ENCODE measurements at regions not wholly inside any gene's neighbourhood (a gene's known extent, or its start where the extent isn't known, plus 50 kb on each side); places are given as distances from the start of the nearest gene placed in this dataset.
"Not testable (repeated sequence)": the region's sequence is repeated elsewhere in the genome, so short reads cannot be mapped to it uniquely, and the experiment has no call there.

- no peak for DNase-seq (ENCODE audit: low read depth, low spot score)
These were observed 238.3 kb downstream of the COG6 start for GRCh38 chr13:39893808-39894207.

DNA sequence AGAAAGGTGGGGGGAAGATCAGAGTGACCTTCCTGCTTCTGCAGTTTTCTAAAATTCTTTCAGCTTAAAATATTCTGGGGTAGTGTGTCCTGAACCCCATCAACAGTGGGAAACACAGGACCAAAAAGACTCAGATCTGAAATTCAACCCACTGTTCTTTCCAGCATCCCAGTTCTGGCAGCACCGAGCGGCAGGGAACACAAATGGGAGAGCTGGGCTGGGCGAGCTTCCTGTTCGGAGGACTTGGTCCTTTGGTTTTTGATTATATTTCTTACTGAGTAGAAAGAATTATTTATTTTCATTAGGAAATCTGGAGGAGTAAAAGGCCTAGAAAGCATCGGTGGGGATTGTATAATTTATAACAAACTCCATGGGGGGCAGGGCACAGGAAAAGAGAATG is 239.1 kb downstream of the COG6 start:
- no peak for DNase-seq (ENCODE audit: low read depth, low spot score)

- no peak for DNase-seq (ENCODE audit: low read depth, low spot score)
These were observed 239.8 kb downstream of the COG6 start for GRCh38 chr13:39895254-39895653.

DNA sequence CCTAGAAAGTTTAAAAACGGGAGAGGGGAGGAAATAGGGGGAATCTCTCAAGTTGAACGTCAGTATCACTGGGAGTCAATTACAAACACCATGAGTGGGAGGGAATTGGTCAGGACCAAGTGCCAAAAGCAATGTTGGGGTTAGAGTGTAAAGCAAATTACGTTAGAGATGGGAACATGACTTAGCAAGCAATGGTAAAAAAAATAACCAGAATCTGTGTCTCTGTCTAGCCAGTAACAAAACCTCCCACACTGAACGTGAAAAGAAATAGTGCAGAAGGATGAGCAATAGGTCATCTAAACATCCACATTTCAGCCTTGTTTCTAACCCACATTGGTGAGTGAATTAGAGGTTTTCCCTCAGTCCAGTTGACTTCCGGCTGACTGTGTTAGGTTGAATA is 242.2 kb downstream of the COG6 start:
- DNase-seq (ENCODE audit: low read depth, low spot score): no peak

DNA sequence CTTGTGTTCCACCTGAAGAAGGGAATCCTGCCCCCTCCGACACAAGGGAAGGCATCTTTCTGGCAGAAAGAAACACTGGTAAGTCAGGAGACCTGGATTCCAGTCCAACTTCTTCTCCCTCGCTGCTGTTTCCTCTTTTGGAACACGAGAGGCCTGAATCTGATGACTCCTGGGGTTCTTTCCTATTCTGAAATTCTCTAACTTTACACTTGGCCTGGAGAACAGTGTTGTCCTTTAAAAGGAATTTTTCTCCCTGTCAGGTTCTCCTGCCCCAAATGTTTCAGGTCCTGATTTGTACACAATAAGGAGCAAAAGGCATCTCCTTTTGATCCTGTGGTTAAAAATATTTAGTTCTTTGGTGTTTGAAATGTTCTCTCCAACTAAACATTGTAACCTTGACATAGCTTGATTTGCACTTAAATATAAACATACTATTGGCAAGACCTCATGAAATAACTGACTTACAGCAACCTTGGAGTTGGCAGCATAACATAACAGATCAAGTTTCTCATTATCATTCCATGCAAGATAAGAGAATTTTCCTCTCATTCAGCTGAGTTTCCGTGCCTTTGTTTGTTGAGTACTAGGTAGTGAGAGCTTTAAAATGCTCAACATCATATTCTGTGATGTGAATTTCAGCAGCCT is 244.8 kb downstream of the COG6 start:
- no peak for DNase-seq (ENCODE audit: low read depth, low spot score)

GRCh38 chr13:39904959-39905358 is 249.5 kb downstream of the COG6 start:
- no peak for DNase-seq (ENCODE audit: low read depth, low spot score)

DNA sequence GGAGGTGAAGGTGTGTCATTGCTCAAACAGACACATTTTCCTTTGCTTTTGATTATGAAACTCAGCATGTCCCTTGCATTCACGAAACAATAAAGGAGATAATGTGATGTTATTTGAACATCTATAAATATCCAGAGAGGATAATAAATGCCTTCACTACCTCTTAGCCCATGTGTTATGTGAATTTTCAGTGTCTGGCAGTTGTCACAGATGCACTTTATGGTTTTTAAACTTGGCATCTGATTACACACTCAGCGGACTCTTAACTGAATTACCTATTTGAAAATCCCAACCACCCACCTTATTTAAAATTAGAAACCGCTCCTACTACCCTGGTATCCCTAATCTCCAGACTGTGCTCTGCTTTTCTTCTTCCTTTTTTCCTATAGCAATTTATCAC is 254.2 kb downstream of the COG6 start:
- no peak for DNase-seq (ENCODE audit: low read depth, low spot score)

DNA sequence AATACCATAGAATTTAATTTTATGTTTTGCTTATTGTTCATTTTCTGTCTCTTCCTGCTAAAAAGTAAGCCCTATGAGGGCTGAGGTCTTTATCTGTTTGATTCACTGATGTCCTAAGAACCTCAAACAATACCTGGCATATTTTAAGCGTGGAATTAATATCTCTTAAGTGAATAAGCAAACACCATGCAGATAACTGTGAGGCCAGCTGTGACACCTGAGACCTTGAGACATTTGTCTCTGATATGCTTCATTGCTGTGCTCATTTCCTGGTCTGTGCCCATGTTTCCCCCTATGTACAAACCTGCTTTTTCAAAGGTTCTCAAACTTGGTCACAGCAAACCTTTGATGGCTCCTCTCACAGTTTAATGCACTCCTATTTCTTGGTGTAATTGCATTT is 254.6 kb downstream of the COG6 start:
- no peak for DNase-seq (ENCODE audit: low read depth, low spot score)

DNA sequence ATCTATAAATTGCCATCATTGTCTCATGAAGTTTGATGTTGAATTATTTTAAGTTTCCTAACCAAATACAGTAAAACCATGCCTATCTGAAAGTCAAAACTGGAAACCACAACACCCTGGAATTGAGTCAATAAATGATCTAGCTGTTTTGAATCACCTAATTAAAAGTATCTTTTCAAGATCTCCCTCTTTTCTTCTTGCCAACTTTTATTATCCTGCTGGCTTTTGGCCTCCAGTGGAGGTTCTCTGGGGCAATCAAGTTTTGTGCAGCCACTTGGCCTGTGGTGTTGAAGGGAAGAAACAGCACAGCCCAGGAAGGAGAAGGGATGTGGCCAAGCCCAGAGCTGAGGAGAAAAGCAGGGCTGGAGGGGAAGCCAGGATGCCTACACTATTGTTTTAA is 255.4 kb downstream of the COG6 start:
- DNase-seq (ENCODE audit: low read depth, low spot score): no peak

- no peak for DNase-seq (ENCODE audit: low read depth, low spot score)
These were observed 257.9 kb downstream of the COG6 start for GRCh38 chr13:39913339-39913738.

GRCh38 chr13:39913928-39914327 is 258.5 kb downstream of the COG6 start:
- no peak for DNase-seq (ENCODE audit: low read depth, low spot score)

DNA sequence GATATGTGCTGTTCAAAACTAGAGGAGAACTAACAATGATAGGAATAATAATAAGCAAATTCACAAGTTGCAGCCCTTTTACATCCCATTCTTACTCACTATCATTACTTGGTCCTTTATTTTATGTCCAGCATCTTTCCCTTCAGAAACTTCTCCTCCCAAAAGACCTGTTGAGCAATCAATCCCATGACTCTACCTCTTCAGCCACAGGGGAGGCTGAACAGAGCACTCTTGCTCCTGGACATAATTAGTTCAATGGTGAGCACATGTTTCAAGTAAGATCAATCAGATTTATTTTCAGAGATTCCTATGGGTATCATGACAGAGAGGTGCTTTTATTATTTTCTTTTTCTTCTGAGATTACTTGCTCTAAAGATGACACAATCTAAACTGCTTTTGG is 260.0 kb downstream of the COG6 start:
- no peak for DNase-seq (ENCODE audit: low read depth, low spot score)

DNA sequence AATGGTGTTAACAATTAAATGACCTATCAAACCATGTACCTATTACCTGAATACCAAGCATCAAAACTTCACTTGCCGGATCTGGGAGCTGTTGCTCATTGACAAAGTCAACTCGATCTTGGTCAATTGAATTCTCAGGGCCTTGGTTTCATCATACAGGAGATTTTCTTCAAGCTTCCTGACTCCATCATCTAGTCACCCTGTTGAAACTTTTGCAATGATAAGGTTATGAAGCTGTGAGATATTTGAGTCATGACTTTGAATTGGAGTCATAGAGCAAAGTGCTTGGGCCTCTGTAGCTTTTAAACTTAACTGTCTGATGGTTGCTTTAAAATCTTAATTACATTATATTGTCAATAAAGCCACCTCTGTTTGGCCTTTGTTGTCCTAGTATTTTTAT is 260.9 kb downstream of the COG6 start:
- no peak for DNase-seq (ENCODE audit: low read depth, low spot score)

DNA sequence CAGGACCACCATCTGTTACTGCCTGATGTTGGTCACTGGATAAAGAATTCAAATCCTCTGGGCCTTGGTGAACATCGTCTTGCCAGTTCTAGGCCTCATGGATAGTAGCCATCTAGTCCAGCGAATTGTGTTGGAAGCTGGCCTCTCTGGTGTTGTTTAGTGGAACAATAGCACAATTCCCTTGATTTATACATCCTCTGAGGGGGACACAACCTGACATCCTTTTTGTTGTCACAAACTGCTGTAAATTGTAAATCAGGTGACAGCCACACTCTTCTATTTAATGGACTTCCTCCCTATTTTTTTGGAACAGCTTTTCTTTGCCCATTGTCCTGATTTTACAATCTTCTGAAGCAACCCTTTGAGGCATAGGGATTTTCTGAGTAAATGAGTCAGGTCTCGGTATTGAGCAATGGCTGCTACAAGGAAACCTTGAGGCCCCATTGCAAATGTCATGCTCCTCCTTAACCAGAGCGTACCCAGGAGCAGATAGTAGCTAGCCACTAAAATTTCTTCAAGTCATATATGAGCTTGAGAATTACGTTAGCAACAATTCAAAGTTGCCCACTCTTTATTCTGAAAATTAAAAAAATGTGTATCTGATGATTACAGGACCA is 263.3 kb downstream of the COG6 start:
- no peak for DNase-seq (ENCODE audit: low read depth, low spot score)

DNA sequence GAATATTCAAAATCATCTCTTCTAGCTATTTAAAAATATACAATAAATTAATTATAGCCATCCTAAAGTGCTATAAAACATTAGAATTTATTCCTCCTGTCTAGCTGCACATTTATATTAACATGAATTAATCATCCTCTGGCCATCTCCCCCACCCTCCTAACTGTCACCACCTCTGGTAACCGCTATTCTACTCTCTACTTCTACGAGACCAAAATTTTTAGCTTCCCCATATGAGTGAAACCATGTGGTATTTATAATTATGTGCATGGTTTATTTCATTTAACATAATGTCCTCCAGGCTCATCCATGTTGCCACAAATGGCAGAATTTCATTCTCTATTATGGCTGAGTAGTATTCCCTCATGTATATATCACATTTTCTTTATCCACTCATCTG is 265.2 kb downstream of the COG6 start:
- DNase-seq (ENCODE audit: low read depth, low spot score): no peak

- DNase-seq (ENCODE audit: low read depth, low spot score): no peak
These were observed 270.9 kb downstream of the COG6 start for GRCh38 chr13:39926345-39926744.

GRCh38 chr13:39928261-39928660 is 272.8 kb downstream of the COG6 start:
- no peak for DNase-seq (ENCODE audit: low read depth, low spot score)

- DNase-seq (ENCODE audit: low read depth, low spot score): no peak
These were observed 274.1 kb downstream of the COG6 start for GRCh38 chr13:39929583-39929982.

GRCh38 chr13:39930060-39930459 is 274.6 kb downstream of the COG6 start:
- DNase-seq (ENCODE audit: low read depth, low spot score): no peak

GRCh38 chr13:39930544-39931444 is 275.3 kb downstream of the COG6 start:
- no peak for DNase-seq (ENCODE audit: low read depth, low spot score)

GRCh38 chr13:39931505-39931904 is 276.0 kb downstream of the COG6 start:
- DNase-seq (ENCODE audit: low read depth, low spot score): no peak

DNA sequence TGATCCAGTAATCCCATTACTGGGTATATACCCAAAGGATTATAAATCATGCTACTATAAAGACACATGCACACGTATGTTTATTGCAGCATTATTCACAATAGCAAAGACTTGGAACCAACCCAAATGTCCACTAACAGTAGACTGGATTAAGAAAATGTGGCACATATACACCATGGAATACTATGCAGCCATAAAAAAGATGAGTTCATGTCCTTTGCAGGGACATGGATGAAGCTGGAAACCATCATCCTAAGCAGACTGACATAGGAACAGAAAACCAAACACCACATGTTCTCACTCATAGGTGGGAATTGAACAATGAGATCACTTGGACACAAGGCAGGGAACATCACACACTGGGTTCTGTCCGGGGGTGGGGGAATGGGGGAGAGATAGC is 277.1 kb downstream of the COG6 start:
- not testable (repeated sequence) for DNase-seq (ENCODE audit: low read depth, low spot score)

GRCh38 chr13:39935155-39935554 is 279.7 kb downstream of the COG6 start:
- DNase-seq (ENCODE audit: low read depth, low spot score): no peak
